DND-41 (cell line): ENCODE measurements at regions not wholly inside any gene's neighbourhood (a gene's known extent, or its start where the extent isn't known, plus 50 kb on each side); places are given as distances from the start of the nearest gene placed in this dataset.

Experiments used
- EZH2 ChIP-seq: IDR thresholded peaks from 3 replicates; pipeline ENCODE4 v1.6.1; 2012; ENCODE audit warnings: borderline replicate concordance, low read depth, mild to moderate bottlenecking, moderate library complexity, low read length, inconsistent platforms; ENCODE audit not compliant: severe bottlenecking
- TF ChIP-seq, protein P1 (sequence below): IDR thresholded peaks from 2 replicates; pipeline ENCODE4 v1.5.1; 2012; ENCODE audit warnings: borderline replicate concordance, low read length, moderate library complexity, mild to moderate bottlenecking; ENCODE audit not compliant: poor library complexity, severe bottlenecking; ENCODE audit errors: extremely low read depth

DNA sequence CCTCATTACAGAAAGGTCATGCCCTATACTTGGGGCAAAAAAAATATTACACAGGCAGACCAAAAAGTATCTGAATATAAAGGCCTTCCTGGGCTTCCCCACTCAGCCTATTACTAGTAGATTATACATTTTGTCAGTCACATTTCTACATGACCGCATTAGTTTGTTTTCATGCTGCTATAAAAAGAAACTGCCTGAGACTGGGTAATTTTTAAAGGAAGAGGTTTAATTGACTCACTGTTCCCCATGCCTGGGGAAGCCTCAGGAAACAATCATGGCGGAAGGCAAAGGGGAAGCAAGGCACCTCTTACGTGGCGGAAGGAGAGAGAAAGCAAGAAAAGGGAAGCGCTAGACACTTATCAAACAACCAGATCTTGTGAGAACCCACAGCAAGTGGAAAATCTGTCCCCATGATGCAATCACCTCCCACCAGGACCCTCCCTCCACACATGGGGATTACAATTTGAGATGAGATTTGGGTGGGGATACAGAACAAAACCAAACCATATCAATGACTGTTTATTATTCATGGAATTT lies 1312.0 kb downstream of the PCDH7 start:
- TF ChIP-seq, protein P1, sequence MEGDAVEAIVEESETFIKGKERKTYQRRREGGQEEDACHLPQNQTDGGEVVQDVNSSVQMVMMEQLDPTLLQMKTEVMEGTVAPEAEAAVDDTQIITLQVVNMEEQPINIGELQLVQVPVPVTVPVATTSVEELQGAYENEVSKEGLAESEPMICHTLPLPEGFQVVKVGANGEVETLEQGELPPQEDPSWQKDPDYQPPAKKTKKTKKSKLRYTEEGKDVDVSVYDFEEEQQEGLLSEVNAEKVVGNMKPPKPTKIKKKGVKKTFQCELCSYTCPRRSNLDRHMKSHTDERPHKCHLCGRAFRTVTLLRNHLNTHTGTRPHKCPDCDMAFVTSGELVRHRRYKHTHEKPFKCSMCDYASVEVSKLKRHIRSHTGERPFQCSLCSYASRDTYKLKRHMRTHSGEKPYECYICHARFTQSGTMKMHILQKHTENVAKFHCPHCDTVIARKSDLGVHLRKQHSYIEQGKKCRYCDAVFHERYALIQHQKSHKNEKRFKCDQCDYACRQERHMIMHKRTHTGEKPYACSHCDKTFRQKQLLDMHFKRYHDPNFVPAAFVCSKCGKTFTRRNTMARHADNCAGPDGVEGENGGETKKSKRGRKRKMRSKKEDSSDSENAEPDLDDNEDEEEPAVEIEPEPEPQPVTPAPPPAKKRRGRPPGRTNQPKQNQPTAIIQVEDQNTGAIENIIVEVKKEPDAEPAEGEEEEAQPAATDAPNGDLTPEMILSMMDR: no peak
- TF ChIP-seq EZH2: no peak
